Glutamatergic neuron (in vitro differentiated cells): ENCODE measurements at regions not wholly inside any gene's neighbourhood (a gene's known extent, or its start where the extent isn't known, plus 50 kb on each side); places are given as distances from the start of the nearest gene placed in this dataset.

Source experiments
- DNase-seq: peaks from one replicate; pipeline ENCODE4 v3.0.0; 2022
- H3K27ac Mint-ChIP-seq: one replicate; pipeline ENCODE4 v1.8.0; 2020; ENCODE audit warnings: mild to moderate bottlenecking, mixed read lengths, inconsistent platforms; ENCODE audit not compliant: unreplicated experiment
- H3K27me3 Mint-ChIP-seq: one replicate; pipeline ENCODE4 v1.8.0; 2020; ENCODE audit warnings: mild to moderate bottlenecking, moderate library complexity, mixed read lengths, inconsistent platforms; ENCODE audit not compliant: unreplicated experiment
- H3K36me3 Mint-ChIP-seq: one replicate; pipeline ENCODE4 v1.8.0; 2020; ENCODE audit warnings: mild to moderate bottlenecking, mixed read lengths, inconsistent platforms; ENCODE audit not compliant: unreplicated experiment
- H3K4me1 Mint-ChIP-seq: one replicate; pipeline ENCODE4 v1.8.0; 2020; ENCODE audit warnings: mild to moderate bottlenecking, low read depth, mixed read lengths, inconsistent platforms; ENCODE audit not compliant: unreplicated experiment
- H3K4me3 Mint-ChIP-seq: one replicate; pipeline ENCODE4 v1.8.0; 2020; ENCODE audit warnings: mild to moderate bottlenecking, mixed read lengths, inconsistent platforms; ENCODE audit not compliant: unreplicated experiment
- H3K9me3 Mint-ChIP-seq: one replicate; pipeline ENCODE4 v1.8.0; 2020; ENCODE audit warnings: mild to moderate bottlenecking, moderate library complexity, mixed read lengths, inconsistent platforms; ENCODE audit not compliant: unreplicated experiment
- CTCF ChIP-seq: fragments of 200-600 bp; sonication (generic); IDR thresholded peaks from one replicate; pipeline ENCODE4 v1.5.0; 2021; ENCODE audit not compliant: partially characterized antibody, unreplicated experiment

GRCh38 chr2:200159829-200160781, 146.4 kb upstream of the SPATS2L start:
- Mint-ChIP-seq H3K9me3 (peaks cover 2% of the 10 kb centered on the region), H3K4me1 (peaks cover 24% of the 10 kb centered on the region), H3K27me3 (peaks cover 4% of the 10 kb centered on the region), H3K36me3 (no peaks in the 10 kb centered on the region), H3K27ac (peak overlapping the region; percentile 92), H3K4me3 (peak overlapping the region; percentile 64)
- DNase-seq: no peak
- TF ChIP-seq CTCF: no peak

DNA sequence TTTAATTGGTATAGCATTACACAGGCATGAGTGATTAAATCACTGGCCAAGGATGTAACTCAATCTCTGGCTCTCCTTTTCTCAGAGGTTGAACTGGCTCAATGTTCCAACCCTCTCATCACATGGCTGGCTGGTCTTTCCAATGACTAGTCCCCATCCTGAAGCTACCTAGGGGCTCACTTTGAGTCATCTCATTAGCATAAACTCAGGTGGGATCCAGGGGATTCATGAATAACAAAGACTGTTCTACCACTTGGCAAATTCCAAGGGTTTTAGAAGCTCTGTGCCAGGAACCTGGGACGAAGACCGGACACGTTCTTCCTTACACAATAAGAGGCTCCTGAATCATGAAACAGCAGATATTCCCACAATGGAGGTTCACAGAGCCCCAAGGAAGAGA, 145.0 kb upstream of the SPATS2L start:
- Mint-ChIP-seq H3K9me3 (peaks cover 2% of the 10 kb centered on the region), H3K27me3 (peaks cover 4% of the 10 kb centered on the region), H3K27ac (no peak overlapping the region), H3K4me3 (no peak overlapping the region), H3K4me1 (peaks cover 24% of the 10 kb centered on the region), H3K36me3 (no peaks in the 10 kb centered on the region)
- DNase-seq: no peak
- TF ChIP-seq CTCF: no peak

DNA sequence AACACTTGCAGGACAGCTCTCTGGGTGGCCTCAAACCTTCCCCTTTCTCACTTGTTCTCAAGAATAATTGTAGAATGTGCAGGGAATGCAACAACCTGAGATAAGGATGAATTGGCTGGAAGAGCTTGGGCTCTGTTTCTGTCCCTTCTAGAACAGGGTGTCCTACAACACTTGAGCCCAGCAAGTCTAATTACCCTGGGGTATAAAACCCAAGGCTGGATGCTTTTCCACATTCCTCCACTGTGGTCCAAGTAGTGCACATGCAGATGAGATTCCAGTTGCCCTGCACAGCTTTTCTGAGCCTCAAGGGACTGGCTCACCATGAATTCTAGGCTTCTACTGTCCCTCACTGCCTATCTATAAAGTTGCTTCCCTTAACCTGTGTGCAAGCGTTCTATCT, 140.8 kb upstream of the SPATS2L start:
- Mint-ChIP-seq H3K4me1 (no peaks in the 10 kb centered on the region), H3K9me3 (peaks cover 2% of the 10 kb centered on the region), H3K27ac (no peak overlapping the region), H3K4me3 (no peak overlapping the region), H3K27me3 (peaks cover 4% of the 10 kb centered on the region), H3K36me3 (no peaks in the 10 kb centered on the region)
- no peak for TF ChIP-seq CTCF
- no peak for DNase-seq

DNA sequence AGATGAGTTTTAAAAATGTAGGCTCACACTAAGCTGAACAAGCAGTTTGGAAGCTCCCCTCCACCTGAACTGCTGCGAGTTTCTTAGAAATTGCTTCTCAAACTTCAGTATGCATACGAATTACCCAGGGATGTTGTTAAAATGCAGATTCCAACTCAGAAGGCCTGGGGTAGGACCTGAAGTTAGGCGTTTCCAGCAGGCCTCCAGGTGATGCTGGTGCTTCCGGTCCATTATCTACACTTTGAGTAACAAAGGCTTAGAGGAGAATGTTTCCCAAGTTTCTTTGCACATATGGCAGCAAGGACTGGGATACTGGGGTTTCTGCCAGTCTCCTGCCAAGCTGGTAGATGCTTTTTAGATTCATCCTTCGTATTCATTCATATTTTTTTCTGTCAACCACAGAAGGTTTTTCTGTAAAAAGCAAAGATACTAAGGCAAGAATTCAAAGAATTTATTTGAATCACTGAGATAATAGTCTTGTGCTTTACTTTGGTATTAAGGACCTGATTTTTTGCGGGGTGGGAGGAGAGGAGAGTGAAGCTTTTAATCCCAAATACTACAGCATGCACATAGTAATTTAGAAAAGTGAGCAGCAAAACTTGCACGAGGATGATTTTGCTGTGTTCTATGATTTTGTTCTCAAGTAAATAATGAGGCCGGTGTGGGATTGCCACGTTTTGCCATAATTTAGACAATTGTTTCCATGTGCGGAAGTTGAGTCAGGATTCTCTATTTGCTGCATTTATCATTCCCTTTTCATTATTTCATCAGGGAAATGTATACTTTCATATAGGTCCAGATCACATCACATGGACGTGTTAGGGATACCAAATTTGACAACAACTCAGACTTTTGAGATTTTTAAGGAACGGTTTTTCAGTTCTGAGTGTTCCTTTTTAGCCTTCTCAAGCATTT, 137.6 kb upstream of the SPATS2L start:
- Mint-ChIP-seq H3K27ac (no peak overlapping the region), H3K36me3 (no peaks in the 10 kb centered on the region), H3K27me3 (peaks cover 4% of the 10 kb centered on the region), H3K4me1 (peaks cover 2% of the 10 kb centered on the region), H3K4me3 (no peak overlapping the region), H3K9me3 (no peaks in the 10 kb centered on the region)
- no peak for TF ChIP-seq CTCF
- DNase-seq: no peak
